Endothelial cell of umbilical vein (primary cell): ENCODE measurements at regions not wholly inside any gene's neighbourhood (a gene's known extent, or its start where the extent isn't known, plus 50 kb on each side); places are given as distances from the start of the nearest gene placed in this dataset.
"Not testable (repeated sequence)": the region's sequence is repeated elsewhere in the genome, so short reads cannot be mapped to it uniquely, and the experiment has no call there.

ENCODE experiments used
- BruUV-seq: library from RNA; stranded (reverse); fragments of 400-500 nt; replicated peaks from 2 replicates; lab custom pipeline; 2021; lab: Mats Ljungman, UMichigan
- CTCF ChIA-PET: fragments of 300-600, 350-600 bp; sonication (Branson Sonifier 250); formaldehyde crosslinking; loops from one replicate; lab custom pipeline; 2021; ENCODE audit warnings: antibody characterized with exemption, inconsistent platforms; lab: Charles Lee
- POLR2A ChIA-PET: fragments of 300-600, 350-600 bp; sonication (Branson Sonifier 250); formaldehyde crosslinking; loops from one replicate; lab custom pipeline; 2021; ENCODE audit warnings: antibody characterized with exemption, inconsistent platforms; lab: Charles Lee
- DNase-seq: peaks from one replicate; pipeline ENCODE4 v3.0.0-alpha.2; 2011; ENCODE audit warnings: low read depth, low spot score
- FAIRE-seq: peaks from 2 replicates; lab custom pipeline; 2011; peaks lifted over from hg19 to GRCh38; lab: Jason Lieb, UNC
- H2AFZ ChIP-seq: 2 replicates; pipeline ENCODE4 v1.6.0; 2012; ENCODE audit warnings: low read depth, low read length, control low read depth, inconsistent platforms
- H3K27ac ChIP-seq: 2 replicates; pipeline ENCODE4 v1.5.1; 2011; ENCODE audit warnings: low read depth, mild to moderate bottlenecking, control low read depth, low read length, moderate library complexity; ENCODE audit not compliant: insufficient read depth
- H3K27me3 ChIP-seq, 2 experiments: 2 replicates each; pipeline versions ENCODE4 v1.6.0 to v1.6.1; 2011; ENCODE audit warnings: low read length in 2 of 2, mixed read lengths in 1 of 2; ENCODE audit not compliant: control insufficient read depth in 2 of 2, insufficient read depth in 2 of 2
- H3K36me3 ChIP-seq, 2 experiments: 2 replicates in 1 of 2; 3 replicates in 1 of 2; pipeline ENCODE4 v1.5.1; 2011; ENCODE audit warnings: low read length in 2 of 2, mild to moderate bottlenecking in 1 of 2, moderate library complexity in 1 of 2; ENCODE audit not compliant: control insufficient read depth in 2 of 2, insufficient read depth in 2 of 2; ENCODE audit errors: extremely low read depth in 1 of 2
- H3K4me1 ChIP-seq: 3 replicates; pipeline ENCODE4 v1.5.1; 2011; ENCODE audit warnings: mild to moderate bottlenecking, low read length; ENCODE audit not compliant: control insufficient read depth, insufficient read depth; ENCODE audit errors: extremely low read depth
- H3K4me2 ChIP-seq: 2 replicates; pipeline ENCODE4 v1.6.1; 2011; ENCODE audit warnings: low read length, control low read depth, mixed read lengths; ENCODE audit not compliant: insufficient read depth
- H3K4me3 ChIP-seq, 3 experiments: fragments of 200-600 bp in 1 of 3; sonication (generic), shearing (Covaris generic) in 1 of 3; replicated peaks in 1 of 3; 2 replicates each; pipeline ENCODE4 v1.5.1; 2011 to 2016; ENCODE audit warnings: control low read depth in 3 of 3, low read length in 3 of 3, mild to moderate bottlenecking in 2 of 3, inconsistent platforms in 1 of 3, low read depth in 1 of 3, moderate library complexity in 1 of 3; ENCODE audit not compliant: insufficient read depth in 1 of 3
- H3K79me2 ChIP-seq: 2 replicates; pipeline ENCODE4 v1.6.0; 2012; ENCODE audit warnings: low read length, inconsistent platforms; ENCODE audit not compliant: control insufficient read depth, insufficient read depth
- H3K9ac ChIP-seq: replicated peaks from 2 replicates; pipeline ENCODE3; 2011; ENCODE audit warnings: low read length, control low read depth; ENCODE audit not compliant: insufficient read depth; ENCODE audit errors: extremely low read depth
- H3K9me1 ChIP-seq: replicated peaks from 3 replicates; pipeline ENCODE4 v1.6.0; 2011; ENCODE audit warnings: mild to moderate bottlenecking, low read length; ENCODE audit not compliant: control insufficient read depth, insufficient read depth; ENCODE audit errors: extremely low read depth
- H3K9me3 ChIP-seq: replicated peaks from 2 replicates; pipeline ENCODE4 v1.5.1; 2012; ENCODE audit warnings: low read length, inconsistent platforms; ENCODE audit not compliant: control insufficient read depth, insufficient read depth
- H4K20me1 ChIP-seq: replicated peaks from 2 replicates; pipeline ENCODE3; 2011; ENCODE audit warnings: mild to moderate bottlenecking, low read length; ENCODE audit not compliant: control insufficient read depth, insufficient read depth; ENCODE audit errors: extremely low read depth
- dilution Hi-C: fragments of 300-500 bp; cut with MboI; formaldehyde crosslinking; loops from one replicate; pipeline ENCODE4 v1.15.0; 2019; ENCODE audit warnings: low sequenced_read_pairs; ENCODE audit not compliant: extremely low pct_ligation_motif_present
- intact Hi-C: fragments of 100-400 bp; cut with micrococcal nuclease; formaldehyde crosslinking; loops from one replicate; pipeline ENCODE4 v1.10.0; 2022

GRCh38 chr9:41772541-41772940 lies 356.7 kb downstream of the CNTNAP3B start:
- H3K9me3 ChIP-seq, dilution Hi-C loops, H3K79me2 ChIP-seq, H3K36me3 ChIP-seq, H3K9ac ChIP-seq, H2AFZ ChIP-seq, H3K4me3 ChIP-seq, intact Hi-C loops, H3K27ac ChIP-seq, BruUV-seq, FAIRE-seq, H3K9me1 ChIP-seq, DNase-seq, H3K4me1 ChIP-seq, H3K4me2 ChIP-seq, CTCF ChIA-PET, H4K20me1 ChIP-seq, H3K27me3 ChIP-seq, POLR2A ChIA-PET: not testable (repeated sequence)

- H3K27ac ChIP-seq, H3K27me3 ChIP-seq, CTCF ChIA-PET, H3K4me2 ChIP-seq, DNase-seq, H2AFZ ChIP-seq, dilution Hi-C loops, BruUV-seq, H3K4me3 ChIP-seq, H3K36me3 ChIP-seq, intact Hi-C loops, H3K9me3 ChIP-seq, H3K9ac ChIP-seq, H3K79me2 ChIP-seq, H4K20me1 ChIP-seq, FAIRE-seq, H3K4me1 ChIP-seq, POLR2A ChIA-PET, H3K9me1 ChIP-seq: not testable (repeated sequence)
These were observed 357.5 kb downstream of the CNTNAP3B start for GRCh38 chr9:41771693-41772092.

DNA sequence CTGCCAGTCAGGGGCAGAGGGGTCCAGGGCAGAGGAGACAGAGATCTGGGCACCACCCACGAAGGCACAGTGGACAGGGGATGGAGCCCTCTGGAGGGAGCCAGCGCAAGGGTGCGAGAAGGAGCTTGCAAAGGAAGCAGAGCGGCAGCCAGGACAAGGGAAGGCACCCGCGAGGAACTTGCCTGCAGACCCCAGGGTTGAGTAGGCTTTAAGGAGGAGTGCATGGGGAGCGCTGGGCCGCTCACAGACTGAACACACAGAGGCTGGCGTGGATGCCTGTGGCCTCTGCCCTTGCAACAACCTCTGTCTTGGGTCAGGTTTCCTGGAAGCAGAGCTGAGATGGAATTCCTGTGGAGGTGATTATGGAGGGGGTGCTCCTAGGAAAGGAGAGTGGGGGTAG lies 374.4 kb downstream of the CNTNAP3B start:
- POLR2A ChIA-PET: not testable (repeated sequence)

DNA sequence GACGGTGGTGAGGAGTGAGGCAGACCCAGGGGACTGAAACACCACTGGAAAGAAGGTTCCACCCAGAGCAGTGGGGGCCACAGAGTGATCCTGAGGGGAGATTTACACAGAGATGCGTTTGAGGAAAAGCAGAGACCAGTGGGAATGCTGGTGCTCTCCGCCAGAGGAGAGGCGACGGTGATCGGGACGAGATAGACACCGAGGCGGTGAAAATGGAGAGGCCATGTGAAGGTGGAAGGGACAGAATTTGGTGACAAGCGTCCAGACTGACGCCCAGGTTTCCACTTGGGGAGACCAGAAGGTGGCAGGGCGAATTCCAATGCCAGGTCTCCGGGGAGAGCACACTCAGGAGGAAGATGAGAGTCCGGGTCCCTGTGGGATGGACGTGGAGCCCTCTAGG lies 374.8 kb downstream of the CNTNAP3B start:
- H3K9me3 ChIP-seq, H3K27me3 ChIP-seq, H3K79me2 ChIP-seq, dilution Hi-C loops, POLR2A ChIA-PET, H3K36me3 ChIP-seq, BruUV-seq, DNase-seq, H2AFZ ChIP-seq, intact Hi-C loops, H3K27ac ChIP-seq, FAIRE-seq, H3K4me3 ChIP-seq, H4K20me1 ChIP-seq, CTCF ChIA-PET, H3K9ac ChIP-seq, H3K4me1 ChIP-seq, H3K9me1 ChIP-seq, H3K4me2 ChIP-seq: not testable (repeated sequence)

More for the DNA sequence above, 374.4 kb downstream of the CNTNAP3B start:
- FAIRE-seq, DNase-seq, H3K4me3 ChIP-seq, CTCF ChIA-PET, dilution Hi-C loops, H3K9me1 ChIP-seq, H3K4me2 ChIP-seq, H2AFZ ChIP-seq, H3K27me3 ChIP-seq, H3K9ac ChIP-seq, H3K79me2 ChIP-seq, H3K9me3 ChIP-seq, H3K27ac ChIP-seq, H3K36me3 ChIP-seq, intact Hi-C loops, BruUV-seq, H3K4me1 ChIP-seq, H4K20me1 ChIP-seq: not testable (repeated sequence)
